ENCODE measurements at regions not wholly inside any gene's neighbourhood (a gene's known extent, or its start where the extent isn't known, plus 50 kb on each side); places are given as distances from the start of the nearest gene placed in this dataset.

DNA sequence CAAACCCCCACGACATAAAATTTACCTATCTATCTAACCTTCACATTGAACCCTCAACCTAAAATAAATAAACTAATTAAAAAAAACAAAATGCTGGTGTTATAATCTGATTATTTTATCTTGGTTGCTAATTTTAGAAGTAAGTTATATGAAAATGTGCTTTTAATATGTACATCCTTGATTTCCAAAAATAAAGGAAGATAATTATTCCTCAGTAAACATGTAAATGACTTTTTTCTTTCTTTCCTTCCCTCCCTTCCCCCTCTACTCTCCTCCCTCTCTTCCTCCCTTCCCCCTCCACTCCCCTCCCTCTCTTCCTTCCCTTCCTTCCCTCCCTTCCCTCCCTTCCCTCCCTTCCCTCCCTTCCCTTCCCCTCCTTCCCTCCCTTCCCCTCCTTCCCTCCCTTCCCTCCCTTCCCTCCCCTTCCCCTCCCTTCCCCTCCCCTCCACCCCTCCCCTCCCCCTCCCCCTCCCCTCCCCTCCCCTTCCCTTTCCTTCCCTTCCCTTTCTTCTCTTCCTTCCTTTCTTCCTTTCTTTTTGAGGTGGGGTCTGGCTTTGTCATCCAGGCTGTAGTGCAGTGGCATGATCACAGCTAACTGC, 180.0 kb upstream of the GIMD1 start:
- TF ChIP-seq FOXK2 (IDR thresholded peaks at IDR 0.05) (no peak), FOXM1 (IDR thresholded peaks at IDR 0.05; ENCODE audit: borderline replicate concordance) (no peak), FOXA1 (IDR thresholded peaks at IDR 0.05) (no peak), HDGF (IDR thresholded peaks at IDR 0.05; ENCODE audit: borderline replicate concordance) (no peak), SUZ12 (IDR thresholded peaks at IDR 0.05) (no peak), ZNF384 (IDR thresholded peaks at IDR 0.05) (no peak), L3MBTL2 (conservative IDR thresholded peaks at IDR 0.05) (no peak), ELF4 (IDR thresholded peaks at IDR 0.05) (no peak), CTBP1 (IDR thresholded peaks at IDR 0.05; ENCODE audit: borderline replicate concordance) (no peak), BHLHE40 (IDR thresholded peaks at IDR 0.05; ENCODE audit: borderline replicate concordance) (no peak), LEF1 (IDR thresholded peaks at IDR 0.05; ENCODE audit: borderline replicate concordance) (no peak), TARDBP (IDR thresholded peaks at IDR 0.05) (no peak), SP1 (IDR thresholded peaks at IDR 0.05) (no peak)
- TF ChIP-seq, protein P1, sequence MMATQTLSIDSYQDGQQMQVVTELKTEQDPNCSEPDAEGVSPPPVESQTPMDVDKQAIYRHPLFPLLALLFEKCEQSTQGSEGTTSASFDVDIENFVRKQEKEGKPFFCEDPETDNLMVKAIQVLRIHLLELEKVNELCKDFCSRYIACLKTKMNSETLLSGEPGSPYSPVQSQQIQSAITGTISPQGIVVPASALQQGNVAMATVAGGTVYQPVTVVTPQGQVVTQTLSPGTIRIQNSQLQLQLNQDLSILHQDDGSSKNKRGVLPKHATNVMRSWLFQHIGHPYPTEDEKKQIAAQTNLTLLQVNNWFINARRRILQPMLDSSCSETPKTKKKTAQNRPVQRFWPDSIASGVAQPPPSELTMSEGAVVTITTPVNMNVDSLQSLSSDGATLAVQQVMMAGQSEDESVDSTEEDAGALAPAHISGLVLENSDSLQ (IDR thresholded peaks at IDR 0.05) = no peak
